HepG2 (cell line): ENCODE measurements at regions not wholly inside any gene's neighbourhood (a gene's known extent, or its start where the extent isn't known, plus 50 kb on each side); places are given as distances from the start of the nearest gene placed in this dataset.

ENCODE experiments used
- CBX5 ChIP-seq: sonication (generic); formaldehyde crosslinking; IDR thresholded peaks from 2 replicates; pipeline ENCODE4 v1.4.0; 2020; ENCODE audit warnings: missing genetic modification reagents, borderline replicate concordance
- ELF1 ChIP-seq: sonication (generic); formaldehyde crosslinking; IDR thresholded peaks from 2 replicates; pipeline ENCODE4 v1.4.0; 2020; ENCODE audit warnings: missing genetic modification reagents
- FOXJ3 ChIP-seq: sonication (generic); formaldehyde crosslinking; IDR thresholded peaks from 2 replicates; pipeline ENCODE4 v1.4.0; 2020; ENCODE audit warnings: missing genetic modification reagents, mild to moderate bottlenecking, borderline replicate concordance
- NFE2 ChIP-seq: sonication (generic); formaldehyde crosslinking; IDR thresholded peaks from 2 replicates; pipeline ENCODE4 v1.4.0; 2020; ENCODE audit warnings: missing genetic modification reagents
- PBX3 ChIP-seq: sonication (generic); formaldehyde crosslinking; IDR thresholded peaks from 2 replicates; pipeline ENCODE4 v1.8.1; 2023; ENCODE audit warnings: missing genetic modification reagents, inconsistent platforms, borderline replicate concordance
- POLR2A ChIP-seq, 2 experiments: IDR thresholded peaks; 2 replicates each; pipeline ENCODE4 v1.6.1; 2011; ENCODE audit warnings: low read depth in 2 of 2, low read length in 2 of 2, mild to moderate bottlenecking in 1 of 2, moderate library complexity in 1 of 2; ENCODE audit not compliant: insufficient read depth in 1 of 2
- RBFOX2 ChIP-seq: fragments of 200-400 bp; formaldehyde crosslinking; IDR thresholded peaks from 2 replicates; pipeline ENCODE4 v1.6.1; 2017; ENCODE audit warnings: low read depth, mild to moderate bottlenecking, low read length
- SIN3A ChIP-seq: IDR thresholded peaks from 2 replicates; pipeline ENCODE4 v1.6.1; 2011; ENCODE audit warnings: low read depth, mild to moderate bottlenecking, control low read depth, low read length, borderline replicate concordance
- SOX6 ChIP-seq, 2 experiments: fragments of 450-650 bp in 1 of 2; sonication (generic) in 1 of 2; formaldehyde crosslinking in 1 of 2; IDR thresholded peaks; 2 replicates each; pipeline versions ENCODE4 v1.4.0 to v1.6.1; 2017 to 2020; ENCODE audit warnings: antibody characterized with exemption in 1 of 2, mild to moderate bottlenecking in 1 of 2, missing genetic modification reagents in 1 of 2
- ZNF530 ChIP-seq: sonication (generic); formaldehyde crosslinking; IDR thresholded peaks from 2 replicates; pipeline ENCODE4 v1.5.0; 2020; ENCODE audit warnings: low read depth, mild to moderate bottlenecking, missing genetic modification reagents
- ZSCAN29 ChIP-seq: sonication (generic); formaldehyde crosslinking; conservative IDR thresholded peaks from 2 replicates; pipeline ENCODE4 v1.4.0; 2020; ENCODE audit warnings: mild to moderate bottlenecking, missing genetic modification reagents
- TF ChIP-seq, protein P1 (sequence below): sonication (generic); formaldehyde crosslinking; IDR thresholded peaks from 2 replicates; pipeline ENCODE4 v1.5.0; 2020; ENCODE audit warnings: mild to moderate bottlenecking, missing genetic modification reagents, moderate library complexity
- TF ChIP-seq, protein P2 (sequence below): sonication (generic); formaldehyde crosslinking; IDR thresholded peaks from 2 replicates; pipeline ENCODE4 v1.9.0; 2021; ENCODE audit warnings: mild to moderate bottlenecking, missing genetic modification reagents

DNA sequence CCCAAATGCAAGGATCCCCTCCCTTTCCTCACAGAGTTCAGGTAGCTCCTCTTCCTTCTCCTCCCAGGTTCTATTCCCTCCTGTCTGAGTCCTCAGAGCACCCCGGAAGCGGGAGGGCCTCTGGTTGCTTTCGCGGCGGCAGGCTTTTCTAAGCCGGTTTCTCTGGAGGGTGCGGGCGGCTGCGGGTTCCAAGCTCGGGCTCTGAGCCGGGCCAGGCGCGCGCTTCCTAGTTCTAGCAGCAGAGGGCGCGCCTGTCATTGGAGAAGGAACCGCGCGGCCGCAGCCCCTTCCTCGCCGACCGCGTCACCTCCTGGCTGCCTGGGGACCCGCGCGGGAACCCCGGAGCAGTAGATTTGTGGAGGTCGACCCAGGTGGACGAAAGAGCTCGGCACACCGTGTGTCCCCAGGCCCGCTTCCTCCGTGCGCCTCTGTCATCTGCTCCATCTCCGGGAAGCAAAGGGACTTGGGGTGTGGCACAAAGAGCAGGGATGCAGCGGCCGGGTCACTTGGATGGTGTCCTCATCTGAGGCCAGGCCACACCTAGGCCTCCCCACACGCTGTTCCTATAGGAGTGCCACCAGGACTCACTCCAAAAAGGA, 389.0 kb upstream of the PODXL start:
- TF ChIP-seq, protein P1, sequence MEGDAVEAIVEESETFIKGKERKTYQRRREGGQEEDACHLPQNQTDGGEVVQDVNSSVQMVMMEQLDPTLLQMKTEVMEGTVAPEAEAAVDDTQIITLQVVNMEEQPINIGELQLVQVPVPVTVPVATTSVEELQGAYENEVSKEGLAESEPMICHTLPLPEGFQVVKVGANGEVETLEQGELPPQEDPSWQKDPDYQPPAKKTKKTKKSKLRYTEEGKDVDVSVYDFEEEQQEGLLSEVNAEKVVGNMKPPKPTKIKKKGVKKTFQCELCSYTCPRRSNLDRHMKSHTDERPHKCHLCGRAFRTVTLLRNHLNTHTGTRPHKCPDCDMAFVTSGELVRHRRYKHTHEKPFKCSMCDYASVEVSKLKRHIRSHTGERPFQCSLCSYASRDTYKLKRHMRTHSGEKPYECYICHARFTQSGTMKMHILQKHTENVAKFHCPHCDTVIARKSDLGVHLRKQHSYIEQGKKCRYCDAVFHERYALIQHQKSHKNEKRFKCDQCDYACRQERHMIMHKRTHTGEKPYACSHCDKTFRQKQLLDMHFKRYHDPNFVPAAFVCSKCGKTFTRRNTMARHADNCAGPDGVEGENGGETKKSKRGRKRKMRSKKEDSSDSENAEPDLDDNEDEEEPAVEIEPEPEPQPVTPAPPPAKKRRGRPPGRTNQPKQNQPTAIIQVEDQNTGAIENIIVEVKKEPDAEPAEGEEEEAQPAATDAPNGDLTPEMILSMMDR (CRISPR knock-in tag): peak; percentile 91
- TF ChIP-seq NFE2 (CRISPR knock-in tag) (no peak), SOX6 (IDR thresholded peaks at IDR 0.05) (no peak), SOX6 (CRISPR knock-in tag; IDR thresholded peaks at IDR 0.05) (0 out of 2 replicates have a peak, but pooled peaks have one; percentile 17), RBFOX2 (no peak), PBX3 (CRISPR knock-in tag) (no peak), ZSCAN29 (CRISPR knock-in tag) (no peak), SIN3A (no peak), FOXJ3 (CRISPR knock-in tag) (no peak), ZNF530 (CRISPR knock-in tag) (no peak), POLR2A (IDR thresholded peaks at IDR 0.05; ENCODE audit: insufficient read depth in 1 of 2, low read depth in 2 of 2, low read length in 2 of 2) (no peak), CBX5 (CRISPR knock-in tag) (no peak), ELF1 (CRISPR knock-in tag) (no peak)
- TF ChIP-seq, protein P2, sequence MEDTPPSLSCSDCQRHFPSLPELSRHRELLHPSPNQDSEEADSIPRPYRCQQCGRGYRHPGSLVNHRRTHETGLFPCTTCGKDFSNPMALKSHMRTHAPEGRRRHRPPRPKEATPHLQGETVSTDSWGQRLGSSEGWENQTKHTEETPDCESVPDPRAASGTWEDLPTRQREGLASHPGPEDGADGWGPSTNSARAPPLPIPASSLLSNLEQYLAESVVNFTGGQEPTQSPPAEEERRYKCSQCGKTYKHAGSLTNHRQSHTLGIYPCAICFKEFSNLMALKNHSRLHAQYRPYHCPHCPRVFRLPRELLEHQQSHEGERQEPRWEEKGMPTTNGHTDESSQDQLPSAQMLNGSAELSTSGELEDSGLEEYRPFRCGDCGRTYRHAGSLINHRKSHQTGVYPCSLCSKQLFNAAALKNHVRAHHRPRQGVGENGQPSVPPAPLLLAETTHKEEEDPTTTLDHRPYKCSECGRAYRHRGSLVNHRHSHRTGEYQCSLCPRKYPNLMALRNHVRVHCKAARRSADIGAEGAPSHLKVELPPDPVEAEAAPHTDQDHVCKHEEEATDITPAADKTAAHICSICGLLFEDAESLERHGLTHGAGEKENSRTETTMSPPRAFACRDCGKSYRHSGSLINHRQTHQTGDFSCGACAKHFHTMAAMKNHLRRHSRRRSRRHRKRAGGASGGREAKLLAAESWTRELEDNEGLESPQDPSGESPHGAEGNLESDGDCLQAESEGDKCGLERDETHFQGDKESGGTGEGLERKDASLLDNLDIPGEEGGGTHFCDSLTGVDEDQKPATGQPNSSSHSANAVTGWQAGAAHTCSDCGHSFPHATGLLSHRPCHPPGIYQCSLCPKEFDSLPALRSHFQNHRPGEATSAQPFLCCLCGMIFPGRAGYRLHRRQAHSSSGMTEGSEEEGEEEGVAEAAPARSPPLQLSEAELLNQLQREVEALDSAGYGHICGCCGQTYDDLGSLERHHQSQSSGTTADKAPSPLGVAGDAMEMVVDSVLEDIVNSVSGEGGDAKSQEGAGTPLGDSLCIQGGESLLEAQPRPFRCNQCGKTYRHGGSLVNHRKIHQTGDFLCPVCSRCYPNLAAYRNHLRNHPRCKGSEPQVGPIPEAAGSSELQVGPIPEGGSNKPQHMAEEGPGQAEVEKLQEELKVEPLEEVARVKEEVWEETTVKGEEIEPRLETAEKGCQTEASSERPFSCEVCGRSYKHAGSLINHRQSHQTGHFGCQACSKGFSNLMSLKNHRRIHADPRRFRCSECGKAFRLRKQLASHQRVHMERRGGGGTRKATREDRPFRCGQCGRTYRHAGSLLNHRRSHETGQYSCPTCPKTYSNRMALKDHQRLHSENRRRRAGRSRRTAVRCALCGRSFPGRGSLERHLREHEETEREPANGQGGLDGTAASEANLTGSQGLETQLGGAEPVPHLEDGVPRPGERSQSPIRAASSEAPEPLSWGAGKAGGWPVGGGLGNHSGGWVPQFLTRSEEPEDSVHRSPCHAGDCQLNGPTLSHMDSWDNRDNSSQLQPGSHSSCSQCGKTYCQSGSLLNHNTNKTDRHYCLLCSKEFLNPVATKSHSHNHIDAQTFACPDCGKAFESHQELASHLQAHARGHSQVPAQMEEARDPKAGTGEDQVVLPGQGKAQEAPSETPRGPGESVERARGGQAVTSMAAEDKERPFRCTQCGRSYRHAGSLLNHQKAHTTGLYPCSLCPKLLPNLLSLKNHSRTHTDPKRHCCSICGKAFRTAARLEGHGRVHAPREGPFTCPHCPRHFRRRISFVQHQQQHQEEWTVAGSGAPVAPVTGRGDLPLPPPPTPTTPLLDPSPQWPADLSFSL (CRISPR knock-in tag): no peak
